ENCODE measurements at regions not wholly inside any gene's neighbourhood (a gene's known extent, or its start where the extent isn't known, plus 50 kb on each side); places are given as distances from the start of the nearest gene placed in this dataset.

GRCh38 chrX:5829469-5829868 lies 399.2 kb downstream of the NLGN4X start:
- Histone ChIP-seq H3K9ac (ENCODE audit: low read length) (no peak overlapping the region), H3K79me2 (ENCODE audit: low read length) (no peaks in the 10 kb centered on the region), H3K27me3 (ENCODE audit: low read length) (no peaks in the 10 kb centered on the region), H2AFZ (ENCODE audit: low read length) (no peak overlapping the region), H3K4me3 (ENCODE audit: low read length) (no peak overlapping the region), H3K9me3 (ENCODE audit: low read length) (no peaks in the 10 kb centered on the region), H3K27ac (ENCODE audit: low read length) (no peak overlapping the region), H3K36me3 (ENCODE audit: low read depth, low read length) (no peaks in the 10 kb centered on the region), H3K9me2 (replicated peaks; ENCODE audit: low read length) (no peaks in the 10 kb centered on the region), H3F3A (ENCODE audit: low read length, unreplicated experiment) (no peaks in the 10 kb centered on the region), H3K4me1 (ENCODE audit: insufficient read depth, low read length) (no peaks in the 10 kb centered on the region), H3K4me2 (ENCODE audit: low read length) (no peak overlapping the region), H4K20me1 (ENCODE audit: low read length) (no peaks in the 10 kb centered on the region)
- TF ChIP-seq EZH2 (IDR thresholded peaks at IDR 0.05; ENCODE audit: low read length, unreplicated experiment) (no peak), EZH2phosphoT487 (IDR thresholded peaks at IDR 0.05; ENCODE audit: borderline replicate concordance, low read length) (no peak)
- TF ChIP-seq, protein P1, sequence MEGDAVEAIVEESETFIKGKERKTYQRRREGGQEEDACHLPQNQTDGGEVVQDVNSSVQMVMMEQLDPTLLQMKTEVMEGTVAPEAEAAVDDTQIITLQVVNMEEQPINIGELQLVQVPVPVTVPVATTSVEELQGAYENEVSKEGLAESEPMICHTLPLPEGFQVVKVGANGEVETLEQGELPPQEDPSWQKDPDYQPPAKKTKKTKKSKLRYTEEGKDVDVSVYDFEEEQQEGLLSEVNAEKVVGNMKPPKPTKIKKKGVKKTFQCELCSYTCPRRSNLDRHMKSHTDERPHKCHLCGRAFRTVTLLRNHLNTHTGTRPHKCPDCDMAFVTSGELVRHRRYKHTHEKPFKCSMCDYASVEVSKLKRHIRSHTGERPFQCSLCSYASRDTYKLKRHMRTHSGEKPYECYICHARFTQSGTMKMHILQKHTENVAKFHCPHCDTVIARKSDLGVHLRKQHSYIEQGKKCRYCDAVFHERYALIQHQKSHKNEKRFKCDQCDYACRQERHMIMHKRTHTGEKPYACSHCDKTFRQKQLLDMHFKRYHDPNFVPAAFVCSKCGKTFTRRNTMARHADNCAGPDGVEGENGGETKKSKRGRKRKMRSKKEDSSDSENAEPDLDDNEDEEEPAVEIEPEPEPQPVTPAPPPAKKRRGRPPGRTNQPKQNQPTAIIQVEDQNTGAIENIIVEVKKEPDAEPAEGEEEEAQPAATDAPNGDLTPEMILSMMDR (conservative IDR thresholded peaks at IDR 0.05; ENCODE audit: low read depth, low read length), result no peak
- intact Hi-C loops (cut with micrococcal nuclease), result no loop called here
- BruUV-seq (replicated peaks), result no TSS peak
- ChIA-PET POLR2A (ENCODE audit: unreplicated experiment) (no interaction called here), CTCF (no interaction called here)
- DNase-seq (no peak), ATAC-seq (no peak)

DNA sequence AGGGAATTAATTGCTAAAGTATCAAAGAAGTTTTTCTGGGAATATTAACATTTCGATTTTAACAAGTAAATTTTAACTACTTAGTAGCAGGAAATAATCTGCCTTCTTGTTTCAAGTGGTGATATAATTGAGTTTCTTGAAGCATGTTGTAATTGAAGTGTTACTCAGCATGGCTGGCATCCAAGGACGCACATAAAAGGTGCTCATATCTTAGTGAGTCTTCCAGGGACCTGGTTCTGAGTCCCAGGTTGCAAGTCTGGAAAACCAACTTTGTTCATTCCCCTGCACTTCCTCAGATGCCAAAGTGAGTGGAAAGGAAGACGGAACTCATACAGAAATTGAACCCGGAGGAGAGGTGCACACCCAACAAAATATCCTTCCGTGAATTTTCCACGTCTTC lies 399.6 kb downstream of the NLGN4X start:
- TF ChIP-seq EZH2 (IDR thresholded peaks at IDR 0.05; ENCODE audit: low read length, unreplicated experiment), result no peak
- no peak for TF ChIP-seq EZH2phosphoT487 (IDR thresholded peaks at IDR 0.05; ENCODE audit: borderline replicate concordance, low read length)
- TF ChIP-seq, protein P1 (conservative IDR thresholded peaks at IDR 0.05; ENCODE audit: low read depth, low read length), result no peak
- no peak for DNase-seq

GRCh38 chrX:5823903-5824302 lies 404.8 kb downstream of the NLGN4X start:
- TF ChIP-seq, protein P1 (conservative IDR thresholded peaks at IDR 0.05; ENCODE audit: low read depth, low read length), result no peak
- no peak for TF ChIP-seq EZH2phosphoT487 (IDR thresholded peaks at IDR 0.05; ENCODE audit: borderline replicate concordance, low read length)
- no peak for TF ChIP-seq EZH2 (IDR thresholded peaks at IDR 0.05; ENCODE audit: low read length, unreplicated experiment)
- POLR2A ChIA-PET (ENCODE audit: unreplicated experiment), result no interaction called here
- CTCF ChIA-PET, result no interaction called here

More for the DNA sequence above, 399.6 kb downstream of the NLGN4X start:
- no peaks in the 10 kb centered on the region for H4K20me1 ChIP-seq (ENCODE audit: low read length)
- no peak overlapping the region for H3K9ac ChIP-seq (ENCODE audit: low read length)
- no peaks in the 10 kb centered on the region for H3K36me3 ChIP-seq (ENCODE audit: low read depth, low read length)
- no peaks in the 10 kb centered on the region for H3F3A ChIP-seq (ENCODE audit: low read length, unreplicated experiment)
- no peaks in the 10 kb centered on the region for H3K9me2 ChIP-seq (replicated peaks; ENCODE audit: low read length)
- no TSS peak for BruUV-seq (replicated peaks)
- H3K27me3 ChIP-seq (ENCODE audit: low read length), result no peaks in the 10 kb centered on the region
- no peaks in the 10 kb centered on the region for H3K4me1 ChIP-seq (ENCODE audit: insufficient read depth, low read length)
- intact Hi-C loops (cut with micrococcal nuclease), result no loop called here
- no peak overlapping the region for H2AFZ ChIP-seq (ENCODE audit: low read length)
- no peak overlapping the region for H3K27ac ChIP-seq (ENCODE audit: low read length)
- H3K79me2 ChIP-seq (ENCODE audit: low read length), result no peaks in the 10 kb centered on the region
- ChIA-PET CTCF (no interaction called here), POLR2A (ENCODE audit: unreplicated experiment) (no interaction called here)
- ATAC-seq, result no peak
- H3K4me3 ChIP-seq (ENCODE audit: low read length), result no peak overlapping the region
- no peak overlapping the region for H3K4me2 ChIP-seq (ENCODE audit: low read length)
- no peaks in the 10 kb centered on the region for H3K9me3 ChIP-seq (ENCODE audit: low read length)

More at GRCh38 chrX:5823903-5824302, 404.8 kb downstream of the NLGN4X start:
- no peaks in the 10 kb centered on the region for H4K20me1 ChIP-seq (ENCODE audit: low read length)
- no peak overlapping the region for H3K4me3 ChIP-seq (ENCODE audit: low read length)
- DNase-seq (no peak), ATAC-seq (no peak)
- intact Hi-C loops (cut with micrococcal nuclease), result no loop called here
- no peaks in the 10 kb centered on the region for H3K36me3 ChIP-seq (ENCODE audit: low read depth, low read length)
- H3K9ac ChIP-seq (ENCODE audit: low read length), result no peak overlapping the region
- no peaks in the 10 kb centered on the region for H3K9me3 ChIP-seq (ENCODE audit: low read length)
- H3K79me2 ChIP-seq (ENCODE audit: low read length), result no peaks in the 10 kb centered on the region
- no peaks in the 10 kb centered on the region for H3K4me1 ChIP-seq (ENCODE audit: insufficient read depth, low read length)
- no peak overlapping the region for H3K4me2 ChIP-seq (ENCODE audit: low read length)
- no peaks in the 10 kb centered on the region for H3K9me2 ChIP-seq (replicated peaks; ENCODE audit: low read length)
- no peaks in the 10 kb centered on the region for H3F3A ChIP-seq (ENCODE audit: low read length, unreplicated experiment)
- no TSS peak for BruUV-seq (replicated peaks)
- no peak overlapping the region for H2AFZ ChIP-seq (ENCODE audit: low read length)
- H3K27me3 ChIP-seq (ENCODE audit: low read length), result no peaks in the 10 kb centered on the region
- H3K27ac ChIP-seq (ENCODE audit: low read length), result no peak overlapping the region
